ENCODE measurements at regions not wholly inside any gene's neighbourhood (a gene's known extent, or its start where the extent isn't known, plus 50 kb on each side); places are given as distances from the start of the nearest gene placed in this dataset.
A peak's percentile ranks its signal among the peaks of the same experiment; 100 is the strongest.

- no peak for ATAC-seq
These were observed 605.2 kb downstream of the CCDC171 start for GRCh38 chr9:16158093-16158492.

GRCh38 chr9:16161483-16161882 is 608.6 kb downstream of the CCDC171 start:
- no peak for ATAC-seq

GRCh38 chr9:16170119-16170518 is 617.3 kb downstream of the CCDC171 start:
- no peak for ATAC-seq

GRCh38 chr9:16171911-16172310 is 619.1 kb downstream of the CCDC171 start:
- ATAC-seq, result no peak

GRCh38 chr9:16172796-16173195 is 620.0 kb downstream of the CCDC171 start:
- ATAC-seq, result no peak

- no peak for ATAC-seq
These were observed 622.1 kb downstream of the CCDC171 start for GRCh38 chr9:16174915-16175314.

- ATAC-seq, result no peak
These were observed 622.6 kb downstream of the CCDC171 start for GRCh38 chr9:16175461-16175860.

GRCh38 chr9:16178294-16178693 is 625.5 kb downstream of the CCDC171 start:
- ATAC-seq, result no peak

- ATAC-seq, result no peak
These were observed 626.7 kb downstream of the CCDC171 start for GRCh38 chr9:16179566-16179965.

GRCh38 chr9:16180091-16180490 is 627.2 kb downstream of the CCDC171 start:
- no peak for ATAC-seq

GRCh38 chr9:16180546-16180945 is 627.7 kb downstream of the CCDC171 start:
- ATAC-seq, result no peak

- no peak for ATAC-seq
These were observed 628.7 kb downstream of the CCDC171 start for GRCh38 chr9:16181539-16181938.

- no peak for ATAC-seq
These were observed 629.9 kb downstream of the CCDC171 start for GRCh38 chr9:16182784-16183183.

GRCh38 chr9:16184964-16185646 is 632.3 kb downstream of the CCDC171 start:
- ATAC-seq, result no peak

- no peak for ATAC-seq
These were observed 638.3 kb downstream of the CCDC171 start for GRCh38 chr9:16191191-16191590.

GRCh38 chr9:16191691-16192402 is 639.0 kb downstream of the CCDC171 start:
- peak; percentile 85 for ATAC-seq

- no peak for ATAC-seq
These were observed 639.7 kb downstream of the CCDC171 start for GRCh38 chr9:16192403-16193017.

- ATAC-seq, result no peak
These were observed 640.2 kb downstream of the CCDC171 start for GRCh38 chr9:16193066-16193465.

GRCh38 chr9:16196206-16196605 is 643.4 kb downstream of the CCDC171 start:
- no peak for ATAC-seq

GRCh38 chr9:16197578-16198370 is 644.9 kb downstream of the CCDC171 start:
- ATAC-seq, result no peak

GRCh38 chr9:16198996-16199395 is 646.2 kb downstream of the CCDC171 start:
- ATAC-seq, result no peak

- ATAC-seq, result no peak
These were observed 649.4 kb downstream of the CCDC171 start for GRCh38 chr9:16202221-16202620.
